ENCODE measurements at regions not wholly inside any gene's neighbourhood (a gene's known extent, or its start where the extent isn't known, plus 50 kb on each side); places are given as distances from the start of the nearest gene placed in this dataset.

DNA sequence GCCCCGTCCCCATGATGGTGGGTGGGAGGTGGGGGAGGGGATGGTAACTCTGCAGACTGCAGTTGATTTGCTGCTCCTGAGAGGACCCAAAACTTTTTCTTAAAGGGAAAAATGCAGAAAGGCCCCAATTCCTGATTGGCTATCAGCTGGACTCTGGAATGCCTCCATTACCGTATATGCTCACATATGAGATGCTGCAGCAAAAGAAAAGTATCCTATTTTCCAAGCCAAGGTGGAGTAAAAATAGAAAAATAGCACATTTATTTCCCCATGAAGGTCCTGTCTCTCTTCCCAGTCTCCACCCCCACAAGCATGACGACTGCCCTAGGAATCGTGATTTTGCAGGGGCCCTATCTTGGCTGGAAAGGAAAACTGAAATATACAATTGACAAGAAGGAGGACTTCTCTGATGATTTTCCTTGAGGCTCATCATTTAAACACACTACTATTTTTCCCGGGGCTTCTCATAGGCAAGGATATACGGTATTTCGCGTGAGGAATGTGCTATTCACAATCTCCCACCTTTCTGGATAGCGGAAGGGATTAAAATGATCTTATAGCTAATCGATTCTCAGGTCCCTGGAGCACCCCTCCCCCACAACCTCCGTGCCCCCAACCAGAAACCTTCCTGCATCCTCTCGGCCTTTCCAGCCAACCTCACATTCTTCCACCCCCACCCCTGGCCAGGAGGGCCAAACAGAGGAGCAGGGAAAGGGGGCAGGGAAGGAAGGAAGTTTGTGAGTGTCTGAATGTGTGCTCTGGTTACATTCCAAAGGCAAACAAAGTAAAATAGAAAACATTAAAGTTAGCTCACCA, 138.9 kb upstream of the CCND2 start:
- no peak for DNase-seq

- no peak for DNase-seq
Observed at GRCh38 chr12:4133636-4134447, 139.7 kb upstream of the CCND2 start.

DNA sequence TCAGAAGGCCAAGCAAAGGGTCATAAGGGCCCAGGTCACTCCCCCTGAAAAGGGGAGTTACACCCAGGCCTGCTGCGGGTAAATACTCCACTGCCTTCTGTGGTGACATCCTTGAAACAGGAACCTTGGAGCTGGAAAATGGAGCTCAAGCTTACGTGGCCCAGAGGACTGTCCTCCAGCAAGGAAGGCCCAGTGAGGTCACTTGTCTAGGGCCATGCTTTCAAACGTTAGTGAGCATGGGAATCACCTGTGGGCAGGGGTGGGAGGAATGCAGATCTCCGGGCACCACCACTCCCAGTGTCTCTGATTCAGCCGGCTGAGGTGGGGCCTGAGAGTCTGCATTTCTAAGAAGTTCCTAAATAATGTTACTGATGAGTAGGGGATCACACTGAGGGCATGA, 140.5 kb upstream of the CCND2 start:
- DNase-seq = no peak

DNA sequence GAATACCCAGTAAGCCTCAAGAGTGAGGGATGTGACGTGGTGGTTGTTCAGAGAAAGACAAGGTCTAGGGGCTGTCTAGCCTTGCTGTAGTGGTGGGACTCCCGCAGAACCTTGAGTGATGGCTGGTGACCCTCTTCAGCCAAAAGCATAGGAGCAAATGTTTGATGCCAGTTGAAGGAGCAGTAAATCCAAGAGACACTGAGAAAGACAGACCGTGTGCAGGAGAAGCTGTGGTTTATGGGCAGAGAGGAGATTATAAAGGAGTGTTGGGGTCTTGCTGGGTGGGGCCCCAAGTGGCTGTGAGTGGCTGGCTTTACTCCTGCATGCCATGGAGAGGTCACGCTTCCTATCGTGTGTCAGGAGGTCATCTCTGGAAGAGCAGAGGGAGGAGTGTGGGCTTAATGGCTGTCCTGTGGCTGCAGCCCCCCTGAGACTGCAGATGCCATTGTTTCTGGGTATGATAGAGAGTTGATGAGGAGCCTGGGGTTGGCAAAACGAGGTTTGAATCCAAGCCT, 152.0 kb upstream of the CCND2 start:
- no peak for DNase-seq

DNA sequence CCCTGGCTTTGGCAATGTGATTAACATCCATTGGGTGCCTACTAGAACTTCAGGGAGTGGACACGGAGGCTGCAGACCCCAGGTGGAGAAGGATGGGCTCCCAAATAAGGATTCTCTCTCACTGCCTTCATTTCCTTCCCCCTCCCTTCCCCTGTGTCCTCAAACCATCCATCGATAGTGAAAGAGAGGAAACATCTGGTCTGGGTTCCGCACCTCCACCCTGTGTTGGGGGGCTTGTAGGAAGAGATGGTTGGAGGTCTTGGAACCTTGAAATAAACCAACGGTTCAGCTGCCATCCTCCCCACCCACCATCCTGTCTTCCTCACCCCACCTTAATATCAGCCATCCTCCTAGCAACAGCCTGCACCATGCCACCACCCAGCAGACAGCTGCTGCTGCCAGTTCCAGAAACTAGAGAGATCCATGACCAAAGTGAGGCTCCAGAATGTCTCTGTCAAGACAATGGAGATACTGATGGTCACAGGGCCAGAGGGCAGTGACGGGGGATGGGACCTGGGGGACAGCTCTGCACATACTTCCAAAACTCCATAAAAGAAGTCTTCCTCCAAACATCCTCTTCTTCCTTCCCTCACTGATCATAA, 153.1 kb upstream of the CCND2 start:
- DNase-seq = no peak

DNA sequence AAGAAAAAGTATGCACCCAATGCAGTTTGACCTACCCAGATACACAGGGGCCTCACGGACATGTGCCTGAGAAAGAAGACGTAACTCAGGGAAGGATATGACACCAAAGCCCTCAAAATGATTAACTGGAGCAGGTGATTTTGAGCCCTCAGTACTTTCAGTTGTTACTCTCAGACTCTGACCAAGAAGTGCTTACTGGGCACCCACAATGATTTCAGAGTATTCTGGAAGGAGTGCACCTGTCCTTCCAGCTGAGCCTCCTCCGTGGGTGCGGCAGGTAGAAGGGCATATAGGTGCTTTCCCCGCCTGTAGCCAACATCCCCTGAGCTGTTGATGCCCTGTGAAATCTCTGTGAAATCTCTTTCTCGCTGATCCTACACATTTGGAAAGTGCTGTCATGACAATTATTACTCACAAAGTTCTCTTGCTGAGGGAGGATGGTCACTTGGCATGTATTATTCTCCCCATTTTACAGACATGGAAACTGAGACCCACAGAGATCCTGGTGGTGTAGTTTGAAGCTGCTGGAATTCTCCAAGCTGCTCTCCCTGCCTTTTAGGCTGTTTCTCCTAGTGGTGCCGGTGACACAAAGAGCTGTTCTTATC, 154.3 kb upstream of the CCND2 start:
- peak in 1 of 5 donors; percentile 75 for DNase-seq

- no peak for DNase-seq
Observed at GRCh38 chr12:4118601-4119156, 154.9 kb upstream of the CCND2 start.

DNA sequence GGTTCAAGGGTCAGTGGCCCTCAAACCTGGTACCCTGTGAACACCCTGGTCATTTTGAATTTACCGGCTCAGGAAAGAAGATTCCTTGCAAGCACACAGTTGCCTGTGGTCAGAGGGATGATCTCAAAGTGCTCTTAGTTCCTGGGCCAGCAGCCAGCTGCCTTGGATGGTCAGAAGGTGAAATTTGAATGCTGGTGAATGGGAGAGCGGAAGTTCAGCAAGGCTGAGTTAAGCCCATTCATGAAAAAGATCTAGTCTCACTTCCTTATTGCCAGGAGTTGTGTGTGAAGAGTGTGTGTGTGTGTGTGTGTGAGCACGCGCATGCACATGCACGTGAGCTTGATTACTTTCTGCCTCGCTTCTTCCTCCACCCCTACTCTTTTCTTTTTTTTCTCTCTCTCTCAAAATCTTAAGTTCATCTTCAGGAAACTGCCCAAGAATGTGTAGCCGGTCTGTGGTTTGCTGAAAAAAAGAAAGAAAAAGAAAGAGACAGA, 155.5 kb upstream of the CCND2 start:
- peak in 1 of 5 donors; percentile 79 for DNase-seq

DNA sequence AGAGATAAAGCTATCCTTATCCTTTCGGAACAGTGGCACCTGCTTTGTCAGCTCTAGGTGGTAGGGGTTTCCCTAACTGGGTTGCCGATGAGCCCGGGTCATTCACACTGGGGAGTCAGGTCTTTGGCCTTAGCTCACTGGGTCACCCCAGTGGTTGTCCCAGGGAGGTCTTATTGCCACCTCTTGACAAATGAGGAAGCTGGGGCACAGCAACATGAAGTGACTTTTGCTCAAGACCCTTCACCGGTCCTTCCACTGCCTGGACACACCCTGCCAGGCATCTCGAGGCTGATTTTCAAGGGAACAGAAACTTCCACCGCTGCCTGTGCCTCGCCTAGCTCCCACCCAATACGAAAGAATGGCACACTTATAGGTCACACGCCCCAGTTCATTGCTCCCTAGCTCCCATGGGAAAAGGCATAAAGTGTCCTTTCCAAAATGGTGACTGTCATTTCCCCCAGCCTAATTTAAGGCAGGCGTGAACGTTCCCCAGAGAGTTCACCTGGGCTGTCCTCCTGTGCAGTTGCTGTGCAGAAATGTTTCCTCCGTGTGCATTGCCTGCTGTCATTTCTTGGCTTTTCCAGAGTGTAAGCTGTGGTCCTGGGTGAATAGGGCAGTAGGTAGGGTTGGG, 156.1 kb upstream of the CCND2 start:
- no peak for DNase-seq

- no peak for DNase-seq
Observed at GRCh38 chr12:4116251-4117111, 157.1 kb upstream of the CCND2 start.

DNA sequence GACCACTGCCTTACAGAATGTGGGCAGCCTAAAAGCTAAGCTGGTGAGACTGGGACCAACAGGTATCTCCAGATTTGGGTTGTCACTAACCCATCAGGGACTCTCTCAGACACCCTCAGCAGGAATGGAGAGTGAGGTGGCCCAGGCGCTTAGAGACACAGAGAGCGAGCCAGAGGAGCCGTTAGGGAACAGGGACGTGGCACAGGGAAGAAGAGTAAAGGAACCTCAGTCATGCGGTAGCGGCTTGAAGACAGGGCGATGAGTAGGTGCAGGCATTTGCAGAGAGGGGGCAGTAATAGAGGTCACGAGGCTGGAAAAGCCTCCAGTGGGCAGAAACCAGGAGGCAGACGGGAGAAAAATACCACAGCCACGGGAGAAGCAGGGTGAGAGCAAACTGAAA, 158.0 kb upstream of the CCND2 start:
- DNase-seq = no peak

DNA sequence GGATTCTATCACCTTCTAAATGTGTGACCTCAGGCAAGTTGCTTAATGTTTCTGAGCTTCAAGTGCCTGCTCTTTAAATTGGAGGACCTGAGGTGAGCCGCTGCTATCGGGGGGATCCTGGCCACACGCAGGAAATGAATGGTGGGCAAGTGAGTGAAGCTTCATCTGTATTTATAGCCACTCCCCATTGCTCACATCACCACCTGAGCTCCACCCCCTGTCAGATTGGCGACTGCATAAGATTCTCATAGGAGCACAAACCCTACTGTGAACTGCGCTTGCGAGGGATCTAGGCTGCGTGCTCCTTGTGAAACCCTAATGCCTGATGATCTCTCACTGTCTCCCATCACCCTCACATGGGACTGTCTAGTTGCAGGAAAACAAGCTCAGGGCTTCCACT, 158.6 kb upstream of the CCND2 start:
- DNase-seq = peak in 1 of 5 donors; percentile 67

DNA sequence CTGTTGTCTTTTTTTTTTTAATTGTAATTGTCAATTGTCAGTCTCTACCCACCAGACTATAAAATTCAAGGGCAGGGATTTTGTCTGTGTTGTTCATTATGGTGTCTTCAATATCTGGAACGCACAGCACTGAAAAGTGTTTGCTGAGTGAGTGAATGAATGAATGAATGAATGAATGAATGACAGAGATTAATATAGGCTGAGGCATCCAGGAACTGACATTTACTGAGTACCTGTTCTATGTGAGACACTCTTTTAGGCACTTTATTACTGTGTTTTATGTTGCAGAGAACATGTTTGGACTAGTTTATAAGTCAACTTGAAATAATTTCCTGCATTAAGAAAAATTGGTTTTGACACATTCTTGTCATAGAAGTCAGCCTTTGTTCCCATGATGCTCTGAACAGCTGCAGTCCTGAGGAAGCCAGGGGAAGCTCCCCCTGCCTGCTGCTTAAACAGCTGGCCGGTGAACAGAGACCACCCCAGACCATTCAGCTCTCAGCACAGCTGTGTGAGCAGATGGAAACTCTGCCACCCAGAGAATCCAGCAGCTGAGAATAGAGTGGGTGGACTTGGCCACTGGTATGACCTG, 160.7 kb upstream of the CCND2 start:
- no peak for DNase-seq

DNA sequence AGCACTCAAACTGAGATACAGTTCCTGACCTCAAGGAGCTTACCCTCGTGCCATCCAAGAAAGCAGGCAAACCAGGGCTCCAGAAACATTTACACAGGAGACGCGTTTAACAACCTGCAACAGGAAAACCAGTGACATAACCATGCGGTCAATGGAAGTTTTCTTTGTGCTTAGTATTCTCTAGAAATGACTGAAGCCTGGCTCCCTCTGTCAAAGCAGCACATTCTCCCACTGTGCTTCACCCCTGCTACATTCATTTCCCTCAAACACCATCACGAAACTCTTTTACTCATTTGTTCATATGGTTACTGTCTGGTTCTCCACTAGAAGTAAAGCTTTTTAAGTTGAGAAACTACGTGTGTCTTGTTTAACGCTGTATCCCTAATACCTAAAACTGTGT, 161.3 kb upstream of the CCND2 start:
- peak in 1 of 5 donors; percentile 88 for DNase-seq

- no peak for DNase-seq
Observed at GRCh38 chr12:4111010-4111409, 162.6 kb upstream of the CCND2 start.

GRCh38 chr12:4109826-4110225, 163.7 kb upstream of the CCND2 start:
- no peak for DNase-seq

DNA sequence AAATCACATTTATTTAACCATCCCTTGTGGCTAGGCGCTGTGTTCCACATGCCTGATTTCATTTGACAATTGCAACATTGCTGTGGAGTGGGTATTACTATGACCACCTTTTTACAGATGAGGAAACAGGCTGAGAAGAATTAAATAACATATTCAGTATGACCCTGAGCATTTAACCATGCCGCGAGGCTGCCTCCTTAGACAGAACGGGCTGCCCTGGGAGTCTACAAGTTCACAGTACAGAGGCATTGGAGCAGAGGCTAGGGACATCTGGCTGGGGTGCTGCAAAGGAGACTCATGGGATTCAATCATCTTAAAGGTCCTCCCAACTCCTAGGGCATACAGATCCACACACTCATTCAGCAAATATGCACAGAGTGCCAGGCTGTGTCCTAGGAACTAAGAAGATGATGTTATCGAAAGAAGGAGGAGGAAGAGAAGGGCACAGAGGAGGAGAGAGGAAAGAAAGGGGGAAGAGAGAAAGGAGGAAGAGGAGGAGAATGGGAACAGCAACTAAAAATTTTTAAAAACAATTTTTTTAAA, 164.7 kb upstream of the CCND2 start:
- DNase-seq = no peak

DNA sequence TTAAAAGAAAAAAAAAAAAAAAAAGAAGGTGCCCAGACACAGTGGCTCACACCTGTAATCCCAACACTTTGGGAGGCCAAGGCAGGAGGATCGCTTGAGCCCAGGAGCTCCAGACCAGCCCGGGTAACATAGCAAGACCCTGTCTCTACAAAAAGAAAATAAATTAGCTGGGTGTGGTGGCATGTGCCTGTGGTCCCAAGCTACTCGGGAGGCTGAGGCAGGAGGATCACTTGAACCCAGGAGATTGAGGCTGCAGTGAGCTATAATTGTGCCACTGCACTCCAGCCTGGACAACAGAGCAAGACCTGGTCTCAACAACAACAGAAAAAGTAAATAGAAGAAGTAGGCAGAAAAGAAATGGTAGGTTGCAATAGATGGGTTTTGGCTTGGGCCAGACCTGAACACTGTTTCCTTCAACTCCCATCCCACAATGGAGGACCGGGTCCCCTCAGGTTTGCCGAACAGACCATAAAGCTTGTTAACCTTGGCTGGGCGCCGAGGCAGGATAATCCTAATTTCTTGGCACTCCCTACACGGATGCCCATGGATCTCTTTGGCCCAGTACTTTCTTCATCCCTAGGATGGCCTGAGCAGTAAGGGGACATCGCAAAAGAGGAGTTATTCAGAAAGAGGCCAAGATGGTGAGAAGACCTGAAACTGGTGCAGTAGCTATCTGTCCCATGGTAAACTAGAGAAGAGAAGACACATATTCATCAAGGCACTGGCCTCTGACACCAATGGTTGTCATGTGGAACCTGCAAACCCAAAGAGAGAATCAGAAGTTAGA, 165.5 kb upstream of the CCND2 start:
- no peak for DNase-seq

DNA sequence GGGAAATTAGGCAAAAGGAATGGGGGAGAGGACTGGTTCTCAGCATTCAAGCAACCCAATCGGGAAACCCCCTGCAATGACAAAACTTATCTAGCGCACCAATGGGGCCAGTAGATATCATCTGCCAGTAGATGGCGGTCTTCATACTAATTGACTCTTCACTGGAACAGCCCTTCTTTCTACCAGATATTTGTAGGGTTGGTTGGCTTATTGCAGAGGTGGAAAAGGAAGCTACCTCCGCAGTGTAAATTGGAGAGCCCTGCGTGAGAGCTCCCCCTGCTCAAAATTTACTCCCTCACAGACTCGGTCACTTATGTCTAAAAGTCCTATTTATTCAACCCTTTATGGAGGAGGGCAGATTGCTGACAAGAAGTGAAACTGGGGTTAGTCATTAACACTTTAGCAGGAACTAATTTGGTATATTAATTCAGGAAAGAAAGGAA, 166.1 kb upstream of the CCND2 start:
- peak; percentile 33 to 91 (median 63) for DNase-seq
